Stimulated activated CD8-positive, alpha-beta memory T cell treated with anti-CD3 and anti-CD28 coated beads, Interleukin-15, amount 100 ng/mL, for 24 hours (primary cell): ENCODE measurements at regions not wholly inside any gene's neighbourhood (a gene's known extent, or its start where the extent isn't known, plus 50 kb on each side); places are given as distances from the start of the nearest gene placed in this dataset.

ENCODE experiments used
- DNase-seq: peaks from one replicate; pipeline ENCODE4 v3.0.0-alpha.2; 2020; ENCODE audit warnings: low read depth

DNA sequence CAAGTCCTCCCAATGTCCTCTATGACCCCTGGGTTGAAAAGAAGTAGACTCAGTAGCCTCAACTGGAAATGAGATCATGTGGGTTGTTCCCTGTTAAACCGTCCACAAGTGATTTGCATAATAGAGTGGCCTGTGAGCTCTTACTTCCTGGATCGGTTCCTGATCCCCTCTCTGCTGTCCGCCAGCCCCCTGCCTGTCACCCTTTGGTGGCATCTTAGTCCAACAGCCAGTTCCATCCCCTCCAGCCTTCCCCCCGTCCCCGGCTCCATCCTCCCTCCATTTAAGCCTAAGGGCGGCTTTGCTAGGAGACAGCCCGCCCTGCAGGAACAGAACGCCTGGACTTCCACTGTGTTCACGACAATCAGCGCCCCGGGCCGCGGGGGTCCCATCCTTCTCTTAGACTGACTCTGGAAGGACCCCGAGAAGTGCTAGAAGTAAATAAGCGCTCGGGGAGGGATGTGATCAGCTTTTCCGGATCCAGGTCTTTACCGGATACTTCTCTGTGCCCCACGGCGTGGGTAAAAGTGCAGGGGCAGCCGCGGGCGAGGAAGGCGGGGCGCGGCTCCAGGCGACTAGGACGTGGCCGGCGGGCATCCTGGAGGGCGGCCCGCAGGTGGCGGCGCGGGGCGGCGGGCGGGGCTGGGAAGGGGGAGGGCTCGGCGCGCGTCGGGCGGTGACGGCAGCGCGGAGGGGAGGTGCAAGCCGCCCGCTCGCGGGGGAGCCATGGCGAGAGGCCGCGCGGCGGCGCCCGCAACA lies 51.2 kb upstream of the ULK4 start:
- DNase-seq, result peak; percentile 40

GRCh38 chr3:42012383-42012934 lies 50.6 kb upstream of the ULK4 start:
- no peak for DNase-seq
